ENCODE measurements at regions not wholly inside any gene's neighbourhood (a gene's known extent, or its start where the extent isn't known, plus 50 kb on each side); places are given as distances from the start of the nearest gene placed in this dataset.

DNA sequence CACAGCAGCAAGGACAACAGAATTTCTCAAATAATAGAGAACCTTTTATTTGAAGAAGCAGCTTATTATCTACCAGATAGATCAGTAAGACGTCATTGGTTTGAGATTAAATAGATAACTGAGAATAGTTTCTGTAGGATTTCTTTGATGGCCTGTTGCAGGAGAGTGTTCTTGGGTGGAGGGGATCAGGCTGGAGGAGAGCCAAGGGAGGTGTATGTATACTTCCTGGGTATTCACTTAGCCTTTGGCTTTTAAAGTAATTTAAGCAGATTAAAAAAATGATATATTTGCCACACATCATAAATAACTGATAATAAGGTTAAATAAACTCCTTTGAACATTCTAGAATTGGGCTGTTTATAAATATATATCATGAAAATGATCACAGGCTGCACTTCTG, 486.1 kb upstream of the IGFBP3 start:
- no peak for DNase-seq

DNA sequence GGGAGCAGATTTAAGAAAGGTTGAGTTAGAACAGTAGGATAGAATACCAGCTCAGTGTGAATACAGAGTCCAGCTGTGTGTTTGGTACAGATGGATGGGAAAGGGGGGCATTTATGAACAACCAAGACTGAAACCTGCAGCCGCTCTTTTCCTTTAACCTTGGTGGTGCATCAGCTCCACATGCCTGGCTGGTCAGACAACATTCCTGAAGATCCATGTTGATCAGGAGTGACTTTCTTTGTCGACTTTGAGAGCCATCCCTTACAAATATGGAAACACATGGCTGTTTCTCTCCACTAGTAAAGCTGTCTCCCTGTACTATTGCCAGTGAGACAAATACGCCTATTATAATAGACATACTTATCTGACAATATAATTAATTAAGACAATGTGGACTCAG, 476.5 kb upstream of the IGFBP3 start:
- DNase-seq, result no peak

DNA sequence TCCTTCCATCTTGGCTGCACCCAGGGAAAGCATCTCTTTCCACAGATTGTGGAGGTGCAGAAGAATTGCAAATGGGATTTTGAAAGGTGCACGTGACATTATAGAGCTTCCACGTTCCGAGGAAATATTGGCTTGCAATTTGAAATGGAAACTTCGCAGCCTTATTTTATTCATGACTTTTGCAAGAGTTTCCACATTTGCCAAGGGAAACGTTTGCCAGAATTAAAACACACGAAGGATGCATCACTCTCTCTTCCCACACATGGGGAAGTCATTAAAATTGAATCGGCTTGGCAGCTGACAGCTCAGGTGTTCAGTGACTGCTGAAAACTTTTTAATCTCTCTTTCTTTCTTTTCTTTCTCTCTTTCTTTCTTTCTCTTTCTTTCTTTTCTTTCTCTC, 475.4 kb upstream of the IGFBP3 start:
- no peak for DNase-seq

DNA sequence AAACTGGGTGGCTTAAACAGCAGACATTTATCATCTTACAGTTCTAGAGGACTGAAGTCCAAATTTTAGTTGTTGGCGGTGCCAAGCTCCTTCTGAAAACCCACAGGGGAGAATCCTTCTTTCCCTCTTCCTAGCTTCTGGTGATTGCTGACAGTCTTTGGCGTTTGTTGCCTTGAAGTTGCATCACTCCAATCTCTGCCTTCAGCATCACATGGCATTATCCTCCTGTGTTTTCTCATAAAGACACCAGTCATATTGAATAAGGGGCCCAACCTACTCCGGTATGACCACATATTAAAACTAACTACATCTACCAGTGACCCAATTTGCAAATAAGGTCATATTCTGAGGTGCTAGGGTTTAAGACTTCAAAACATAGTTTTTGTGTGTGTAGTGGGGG, 472.1 kb upstream of the IGFBP3 start:
- no peak for DNase-seq

DNA sequence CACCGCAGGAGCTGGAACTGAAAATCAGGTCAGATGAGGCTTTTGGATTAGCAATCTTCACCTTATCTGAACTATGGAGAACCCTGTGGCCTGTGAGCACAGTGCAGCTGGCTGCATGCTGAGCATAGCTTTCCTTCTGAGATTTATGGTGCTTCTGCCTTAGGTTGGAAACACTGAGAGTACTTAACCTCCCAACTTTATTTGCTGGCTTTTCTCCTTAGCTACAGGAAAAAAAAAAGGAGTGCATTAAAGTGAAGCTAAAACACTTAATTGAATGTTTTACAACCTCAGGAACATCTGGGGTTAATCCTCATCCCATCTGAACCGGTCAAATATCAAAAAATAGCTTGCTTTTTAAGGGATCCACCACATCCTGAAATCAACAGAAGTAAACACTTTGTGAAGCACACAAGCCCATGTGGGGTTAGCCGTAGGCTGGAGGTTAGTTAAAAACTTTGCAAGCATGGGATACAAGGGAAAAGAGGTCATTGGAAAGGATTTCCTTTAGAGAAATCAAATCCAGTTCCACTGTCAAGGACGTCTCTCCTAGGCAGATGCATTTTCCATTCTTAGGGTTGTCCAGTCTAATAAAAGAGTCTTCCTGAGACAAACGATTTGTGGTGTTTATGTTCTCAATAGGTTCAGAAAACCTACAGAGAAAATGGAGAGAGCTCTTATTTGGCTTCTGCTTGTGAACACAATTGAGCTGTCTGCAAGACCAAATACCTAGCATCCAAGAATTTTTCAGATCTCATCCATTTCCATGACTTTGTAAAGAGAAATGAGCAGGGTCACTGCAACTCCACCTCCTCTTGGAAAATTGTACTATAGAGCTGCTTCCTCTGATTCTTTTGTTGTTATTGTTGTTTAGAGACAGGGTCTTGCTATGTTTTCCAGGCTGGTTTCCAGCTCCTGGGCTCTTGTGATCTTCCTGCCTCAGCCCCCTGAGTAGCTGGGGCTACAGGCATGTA, 470.4 kb upstream of the IGFBP3 start:
- DNase-seq, result no peak

DNA sequence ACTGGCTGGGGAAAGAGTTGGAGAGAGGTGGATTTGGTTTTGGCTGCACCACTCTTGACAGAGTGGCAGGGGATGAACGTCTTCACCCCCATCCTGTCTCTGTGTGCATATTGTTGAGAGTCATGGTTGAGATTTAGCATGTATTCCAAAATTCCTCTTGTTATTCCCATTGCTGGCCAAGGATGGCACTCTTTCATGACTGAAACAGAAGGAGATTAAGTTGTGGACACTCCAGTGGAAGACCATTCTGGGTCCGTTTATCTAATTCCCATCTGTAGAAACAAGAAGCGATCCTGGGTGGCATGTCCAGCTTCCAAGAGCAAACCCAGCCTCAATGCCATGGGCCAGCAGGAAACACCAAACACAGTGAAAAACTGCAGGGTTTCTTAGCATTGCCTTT, 469.0 kb upstream of the IGFBP3 start:
- DNase-seq, result no peak

DNA sequence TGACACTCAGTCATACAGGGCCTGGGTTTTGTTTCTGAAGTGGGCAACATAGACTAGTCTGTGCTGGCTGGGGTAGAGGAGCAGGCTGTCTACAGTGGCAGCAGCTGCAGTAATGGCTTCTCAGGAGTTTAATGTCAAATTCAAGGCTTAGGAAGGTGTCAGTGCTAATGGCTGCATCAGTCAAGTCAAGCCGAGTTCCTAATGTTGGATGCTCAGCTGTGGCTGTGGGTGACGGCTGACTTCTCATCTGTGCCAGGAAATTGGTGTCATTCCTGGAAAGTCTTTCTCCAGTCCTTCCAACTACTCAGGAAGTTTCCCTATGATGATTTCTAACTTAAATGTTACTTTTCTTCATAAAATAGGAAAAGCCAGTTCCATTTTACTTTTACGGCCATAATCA, 468.1 kb upstream of the IGFBP3 start:
- DNase-seq, result no peak

DNA sequence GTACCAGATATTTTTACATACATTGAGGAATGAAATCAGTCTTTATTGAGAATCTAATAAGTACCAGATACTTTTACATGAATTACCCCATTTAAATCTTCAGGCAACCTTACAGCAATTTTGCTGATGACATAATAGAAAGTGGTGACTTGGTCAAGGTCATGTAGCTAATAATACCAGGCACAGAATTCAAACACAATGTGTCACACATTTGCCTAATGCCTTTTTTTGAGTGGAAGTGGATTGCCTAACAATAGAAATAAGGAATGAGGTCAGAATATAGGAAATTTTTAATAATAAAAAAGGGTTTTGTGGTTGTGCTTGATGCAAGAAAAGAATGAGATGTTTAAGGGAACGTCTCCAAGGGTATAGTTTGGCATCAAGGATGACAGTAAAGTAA, 466.6 kb upstream of the IGFBP3 start:
- no peak for DNase-seq

DNA sequence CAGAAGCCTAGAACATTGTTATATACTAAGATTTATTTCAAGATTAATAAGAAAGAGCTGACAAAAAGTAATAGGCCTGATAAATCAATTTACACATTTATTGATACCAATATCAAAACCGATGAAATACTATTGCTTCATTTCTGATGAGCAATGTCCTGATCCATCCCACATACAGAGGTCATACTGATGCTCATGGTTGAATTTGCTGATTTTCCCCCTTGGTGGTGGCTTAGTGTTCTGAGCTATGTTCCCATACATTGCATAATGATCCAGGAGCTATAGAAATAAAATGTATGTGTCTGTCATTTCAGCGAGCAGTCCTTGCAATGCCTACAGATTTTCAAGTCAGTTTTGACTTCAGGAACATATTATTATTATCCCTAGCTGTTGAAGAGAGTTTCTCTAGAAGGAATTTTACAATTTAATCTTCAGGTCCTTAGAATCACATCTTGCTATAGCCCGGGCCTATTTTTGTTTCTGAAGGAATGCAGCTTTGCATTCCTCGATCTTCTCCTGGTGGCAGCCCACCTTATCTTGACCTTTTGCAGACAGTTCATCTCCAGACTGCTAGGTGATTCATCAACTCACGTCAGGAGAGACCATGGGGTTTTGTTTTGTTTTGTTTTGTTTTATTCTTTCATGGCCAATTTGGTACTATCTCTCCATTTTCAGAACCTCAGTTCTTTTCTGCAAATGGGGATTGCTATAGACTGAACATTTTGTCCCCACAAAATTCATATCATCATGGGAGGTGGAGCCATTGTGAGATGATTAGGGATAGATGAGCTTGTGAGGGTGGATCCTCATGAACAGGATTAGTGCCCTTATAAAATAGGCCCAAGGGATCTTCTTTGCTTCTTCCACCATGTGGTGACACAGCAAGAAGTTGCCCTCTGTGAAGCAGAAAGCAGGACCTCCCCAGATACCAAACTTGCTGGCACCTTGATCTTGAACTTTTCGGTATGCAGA, 465.6 kb upstream of the IGFBP3 start:
- no peak for DNase-seq

DNA sequence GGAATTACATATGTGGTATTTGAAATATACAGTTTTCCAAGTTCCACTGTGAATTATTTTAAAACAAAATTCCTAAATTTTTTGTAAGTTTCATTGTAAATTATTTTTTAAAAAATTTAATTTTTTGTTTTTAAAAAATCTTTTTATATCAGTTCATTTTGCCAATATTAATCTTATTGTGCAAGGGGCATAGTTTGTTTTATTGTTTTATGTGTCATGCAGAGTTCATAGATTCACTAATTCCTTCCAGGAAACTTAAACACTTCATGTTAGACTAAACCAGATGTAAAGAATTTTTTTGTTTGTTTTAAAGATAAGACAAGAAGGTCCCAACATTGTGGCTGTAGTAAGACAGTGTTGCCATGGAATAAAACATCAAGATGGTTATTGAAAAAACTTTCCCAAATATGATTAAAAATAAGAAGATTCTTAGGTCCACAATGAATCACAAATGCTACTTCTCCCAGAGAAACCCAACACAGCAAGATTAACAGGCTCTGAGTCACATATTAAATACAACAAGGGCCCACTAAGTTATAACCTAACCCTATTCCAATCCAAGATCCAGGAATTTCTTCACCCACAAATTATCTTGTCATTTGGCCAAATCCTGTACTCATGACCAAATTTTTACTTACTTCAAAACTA, 464.7 kb upstream of the IGFBP3 start:
- no peak for DNase-seq

DNA sequence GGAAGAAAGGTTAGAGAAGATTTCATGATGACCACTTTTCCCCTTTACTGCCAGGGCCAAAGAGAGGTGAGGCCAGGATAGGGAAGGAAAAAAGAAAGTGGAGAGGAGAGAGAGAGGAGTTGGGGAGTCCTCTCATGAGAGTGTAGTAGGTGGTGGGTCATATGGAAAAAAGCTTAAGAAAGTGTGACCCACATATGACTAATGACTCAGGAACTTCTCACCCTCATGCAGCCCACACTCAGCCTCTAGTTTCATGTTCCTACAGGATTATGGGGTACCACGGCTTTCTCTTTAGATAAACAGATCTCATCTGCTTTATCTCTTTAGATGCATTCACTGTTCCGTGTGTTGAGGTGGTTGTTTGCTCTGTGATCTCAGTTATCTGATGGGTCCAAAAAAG, 462.5 kb upstream of the IGFBP3 start:
- DNase-seq, result no peak

DNA sequence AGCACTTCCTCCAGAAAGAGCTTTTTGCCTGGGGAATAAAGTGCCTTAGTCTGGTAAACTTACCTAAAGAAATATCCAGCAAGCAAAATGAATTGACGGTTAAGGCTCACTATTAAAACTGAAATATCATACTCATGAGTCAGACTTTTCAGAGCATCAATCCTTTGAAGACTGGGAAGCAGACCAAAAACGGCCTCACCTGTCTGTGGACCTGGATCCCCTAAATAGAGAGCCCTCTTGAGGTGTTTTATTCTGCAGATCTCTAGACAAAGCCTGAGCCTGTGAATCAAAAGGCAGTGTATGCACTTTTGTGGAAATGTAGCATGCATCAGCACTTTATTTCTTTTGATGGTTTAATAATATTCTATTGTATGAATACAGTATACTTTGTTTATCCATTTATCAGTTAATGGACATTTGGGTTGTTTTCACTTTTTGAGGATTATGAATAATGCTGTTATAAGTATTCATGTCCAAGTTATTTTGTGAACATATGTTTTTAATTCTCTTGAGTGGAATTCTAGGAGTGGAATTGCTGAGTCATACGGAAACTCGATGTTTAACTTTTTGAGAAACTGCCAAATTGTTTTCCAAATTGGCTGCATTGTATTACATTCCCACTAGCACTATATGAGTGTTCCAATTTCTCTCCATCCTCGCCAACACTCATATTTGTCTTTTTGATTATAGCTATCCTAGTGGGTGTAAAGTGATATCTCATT, 449.0 kb upstream of the IGFBP3 start:
- DNase-seq, result no peak

DNA sequence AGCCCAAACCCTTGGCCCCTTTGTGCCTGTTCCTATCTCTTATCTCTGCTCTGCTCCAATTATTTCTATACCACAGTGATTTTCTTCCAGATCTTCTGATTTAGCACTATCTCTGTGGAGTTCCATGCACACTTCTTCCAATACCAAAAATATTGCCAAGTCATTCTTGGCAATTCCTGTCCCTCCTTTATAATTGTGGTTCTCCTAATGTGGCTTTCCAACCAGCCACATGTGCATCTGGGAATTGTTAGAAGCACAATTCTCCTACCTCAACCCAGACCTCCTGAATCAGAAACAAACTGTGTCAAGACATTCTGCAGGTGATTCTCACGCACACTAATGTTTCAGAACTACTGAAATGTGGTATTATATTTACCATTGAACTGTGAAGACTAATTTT, 447.8 kb upstream of the IGFBP3 start:
- DNase-seq, result no peak

DNA sequence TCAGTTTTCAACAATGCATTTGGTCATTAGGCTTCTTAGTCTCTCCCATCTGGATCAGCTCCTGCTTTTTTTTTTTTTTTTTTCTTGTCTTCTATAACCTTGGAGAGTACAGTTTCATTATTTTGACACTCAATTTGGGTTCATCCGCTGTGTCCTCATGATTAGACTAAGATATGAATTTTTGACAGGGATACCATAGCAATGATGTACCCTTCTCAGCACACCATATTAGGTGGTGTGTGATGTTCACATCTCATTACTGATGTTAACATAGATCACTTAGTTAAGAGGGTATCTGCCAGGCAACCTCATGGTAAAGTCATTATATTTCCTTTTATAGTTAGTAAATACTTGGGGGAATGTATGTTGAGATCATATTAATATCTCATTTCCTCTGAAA, 445.5 kb upstream of the IGFBP3 start:
- no peak for DNase-seq

DNA sequence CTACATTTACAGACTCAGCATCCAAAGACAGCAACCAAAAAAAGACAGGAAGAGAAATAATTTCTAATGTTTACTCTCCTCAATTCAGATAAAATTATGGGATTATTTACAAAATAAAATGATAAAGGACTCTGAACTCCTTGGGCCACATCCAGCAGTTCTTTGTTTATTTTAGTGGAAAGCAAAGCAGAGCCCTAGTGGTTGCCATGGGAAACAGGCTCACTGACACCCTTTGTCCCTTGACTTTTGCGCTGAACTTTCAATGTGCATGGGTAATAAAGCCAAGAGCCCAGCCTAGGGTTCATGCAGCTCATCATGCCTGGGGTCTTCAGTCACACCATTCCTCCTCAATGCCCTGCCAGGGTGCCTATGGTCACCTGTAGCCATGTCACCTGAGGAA, 442.6 kb upstream of the IGFBP3 start:
- no peak for DNase-seq

DNA sequence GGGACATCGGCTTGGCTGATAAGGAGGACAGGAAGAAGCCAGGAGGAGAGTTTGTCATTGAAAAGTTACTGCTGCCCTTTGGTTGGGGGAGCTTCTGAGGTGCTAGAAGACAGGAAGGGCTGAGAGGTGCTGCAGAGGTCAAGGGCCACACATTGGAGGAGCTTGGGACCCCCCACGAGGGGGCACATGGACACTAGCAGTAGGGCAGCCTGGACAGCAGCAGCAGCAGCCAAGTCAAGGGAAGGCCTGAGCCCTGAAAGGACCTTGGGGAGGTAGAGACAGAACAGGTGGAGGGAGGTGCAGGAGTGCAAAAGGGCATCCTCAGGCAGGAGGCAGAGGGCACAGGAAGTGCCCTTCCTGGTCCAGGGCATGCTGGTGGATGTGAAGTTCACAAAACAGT, 439.7 kb upstream of the IGFBP3 start:
- DNase-seq, result no peak

DNA sequence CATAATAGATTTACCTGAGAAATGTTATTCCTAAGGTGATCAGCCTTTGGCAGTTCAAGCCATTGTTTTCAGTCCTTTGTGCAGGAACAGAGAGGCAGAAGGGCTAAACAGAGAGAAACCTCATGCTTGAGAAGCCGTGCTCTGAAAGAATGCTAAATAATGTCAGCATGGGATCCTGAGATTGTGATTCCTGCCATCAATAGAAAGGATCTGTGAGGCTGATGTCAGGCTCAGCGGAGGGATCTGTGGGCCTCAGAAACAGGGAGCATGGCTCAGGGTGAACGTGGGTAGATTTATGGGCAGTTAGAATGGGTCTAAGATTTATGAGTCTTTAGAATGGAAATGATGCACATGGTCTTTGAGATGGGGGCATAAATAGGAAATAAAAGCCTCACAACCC, 439.2 kb upstream of the IGFBP3 start:
- DNase-seq, result no peak

DNA sequence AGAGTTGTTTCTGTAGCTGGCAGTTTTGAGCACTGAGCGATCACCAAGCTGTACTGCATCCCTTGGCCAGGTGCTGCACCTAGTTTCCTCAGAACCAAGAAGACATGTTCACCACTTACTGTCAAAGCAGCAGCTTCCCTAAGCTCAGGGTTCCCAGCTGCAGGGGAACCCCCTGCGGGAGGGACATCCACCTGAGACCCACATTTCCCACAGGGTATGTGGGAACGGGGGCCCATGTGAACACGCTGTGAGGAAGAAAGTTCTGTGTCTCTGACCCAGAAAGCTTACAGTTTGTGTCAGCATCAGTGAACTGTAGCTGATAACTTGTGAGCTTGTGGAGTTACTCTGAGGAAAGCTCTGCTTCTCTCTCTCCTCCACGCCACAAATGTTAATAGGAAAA, 436.8 kb upstream of the IGFBP3 start:
- no peak for DNase-seq

DNA sequence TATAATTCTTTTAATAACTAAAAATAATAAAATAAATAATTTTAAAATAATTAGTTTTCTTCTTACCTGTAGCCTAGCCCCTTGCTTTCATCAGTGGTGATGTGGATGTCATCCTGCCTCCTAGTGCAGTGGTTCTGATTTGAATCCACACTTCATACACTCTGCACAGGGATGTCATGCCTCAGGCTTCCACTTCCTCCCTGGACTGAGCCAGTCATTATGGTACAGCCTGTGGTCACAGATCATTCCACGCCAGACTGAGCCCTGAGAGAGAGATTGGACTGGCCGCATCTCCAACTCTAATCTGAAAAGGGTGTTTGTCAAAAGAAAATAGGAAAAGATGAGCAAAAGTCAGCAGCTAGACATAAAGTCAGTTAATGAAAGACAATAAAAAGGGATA, 436.2 kb upstream of the IGFBP3 start:
- no peak for DNase-seq

DNA sequence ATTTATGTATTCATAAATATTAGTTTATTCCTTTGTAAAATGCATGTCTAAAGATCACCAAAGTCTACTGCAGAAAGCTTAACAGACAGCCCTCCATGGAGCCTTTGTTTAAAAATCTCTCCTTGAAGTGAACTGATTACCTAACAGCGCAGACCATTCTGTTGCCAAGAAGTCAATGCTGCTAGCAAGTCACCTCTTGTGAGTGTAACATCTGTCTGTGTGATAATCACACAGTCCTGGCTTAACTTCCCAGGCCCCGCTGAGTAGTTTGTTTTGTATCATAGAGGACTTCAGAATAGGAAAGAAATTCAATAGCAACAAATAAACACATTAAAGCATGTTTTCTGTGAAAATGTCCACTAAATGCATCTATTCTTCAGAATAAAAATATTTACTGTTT, 435.3 kb upstream of the IGFBP3 start:
- DNase-seq, result no peak

DNA sequence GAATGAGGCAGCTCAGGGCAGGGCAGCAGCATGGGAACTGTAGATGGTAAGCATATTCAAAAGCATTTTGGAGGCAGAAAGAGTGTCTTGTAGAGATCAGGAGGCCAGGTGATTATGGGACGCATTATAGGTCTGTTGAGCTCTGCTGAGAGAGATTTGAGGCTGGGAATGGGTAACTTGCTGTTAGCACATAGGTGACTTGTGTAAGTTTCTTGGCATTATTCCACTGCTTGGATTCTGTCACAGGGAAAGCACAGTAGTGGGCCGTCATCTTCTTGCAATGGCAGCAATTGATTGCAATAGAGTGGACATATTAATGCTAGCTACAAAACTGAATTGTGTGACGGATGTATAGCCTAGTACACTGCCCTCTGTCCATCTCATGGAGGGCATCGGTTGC, 434.3 kb upstream of the IGFBP3 start:
- DNase-seq, result no peak

Data from suppressor macrophage (primary cell).